ENCODE measurements at regions not wholly inside any gene's neighbourhood (a gene's known extent, or its start where the extent isn't known, plus 50 kb on each side); places are given as distances from the start of the nearest gene placed in this dataset.

- intact Hi-C loops (cut with DNase I), result no loop called here
- no peaks in the 10 kb centered on the region for H3K27me3 ChIP-seq
- TF ChIP-seq POLR2A (IDR thresholded peaks at IDR 0.05) (no peak), POLR2AphosphoS5 (IDR thresholded peaks at IDR 0.05; ENCODE audit: insufficient read depth in 1 of 2, low read depth in 1 of 2) (no peak)
- TF ChIP-seq, protein P1, sequence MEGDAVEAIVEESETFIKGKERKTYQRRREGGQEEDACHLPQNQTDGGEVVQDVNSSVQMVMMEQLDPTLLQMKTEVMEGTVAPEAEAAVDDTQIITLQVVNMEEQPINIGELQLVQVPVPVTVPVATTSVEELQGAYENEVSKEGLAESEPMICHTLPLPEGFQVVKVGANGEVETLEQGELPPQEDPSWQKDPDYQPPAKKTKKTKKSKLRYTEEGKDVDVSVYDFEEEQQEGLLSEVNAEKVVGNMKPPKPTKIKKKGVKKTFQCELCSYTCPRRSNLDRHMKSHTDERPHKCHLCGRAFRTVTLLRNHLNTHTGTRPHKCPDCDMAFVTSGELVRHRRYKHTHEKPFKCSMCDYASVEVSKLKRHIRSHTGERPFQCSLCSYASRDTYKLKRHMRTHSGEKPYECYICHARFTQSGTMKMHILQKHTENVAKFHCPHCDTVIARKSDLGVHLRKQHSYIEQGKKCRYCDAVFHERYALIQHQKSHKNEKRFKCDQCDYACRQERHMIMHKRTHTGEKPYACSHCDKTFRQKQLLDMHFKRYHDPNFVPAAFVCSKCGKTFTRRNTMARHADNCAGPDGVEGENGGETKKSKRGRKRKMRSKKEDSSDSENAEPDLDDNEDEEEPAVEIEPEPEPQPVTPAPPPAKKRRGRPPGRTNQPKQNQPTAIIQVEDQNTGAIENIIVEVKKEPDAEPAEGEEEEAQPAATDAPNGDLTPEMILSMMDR (IDR thresholded peaks at IDR 0.05), result no peak
Observed at GRCh38 chr2:11901351-11902069, 155.1 kb downstream of the LPIN1 start.

GRCh38 chr2:11903085-11903606 is 156.7 kb downstream of the LPIN1 start:
- TF ChIP-seq POLR2A (IDR thresholded peaks at IDR 0.05) (no peak), POLR2AphosphoS5 (IDR thresholded peaks at IDR 0.05; ENCODE audit: insufficient read depth in 1 of 2, low read depth in 1 of 2) (no peak)
- TF ChIP-seq, protein P1 (IDR thresholded peaks at IDR 0.05), result no peak
- H3K36me3 ChIP-seq, result no peaks in the 10 kb centered on the region
- H3K4me1 ChIP-seq, result no peaks in the 10 kb centered on the region
- no peaks in the 10 kb centered on the region for H3K9me3 ChIP-seq
- peak; percentile 20 to 55 for DNase-seq (ENCODE audit: extremely low spot score in 2 of 2)
- intact Hi-C loops (cut with DNase I), result no loop called here
- no peaks in the 10 kb centered on the region for H3K27me3 ChIP-seq
- H3K4me3 ChIP-seq, result no peak overlapping the region
- no peak overlapping the region for H3K27ac ChIP-seq

More at GRCh38 chr2:11901351-11902069, 155.1 kb downstream of the LPIN1 start:
- peak; percentile 49 to 55 for DNase-seq (ENCODE audit: extremely low spot score in 2 of 2)
- Histone ChIP-seq H3K9me3 (no peaks in the 10 kb centered on the region), H3K4me3 (no peak overlapping the region), H3K36me3 (no peaks in the 10 kb centered on the region), H3K27ac (no peak overlapping the region), H3K4me1 (no peaks in the 10 kb centered on the region)

DNA sequence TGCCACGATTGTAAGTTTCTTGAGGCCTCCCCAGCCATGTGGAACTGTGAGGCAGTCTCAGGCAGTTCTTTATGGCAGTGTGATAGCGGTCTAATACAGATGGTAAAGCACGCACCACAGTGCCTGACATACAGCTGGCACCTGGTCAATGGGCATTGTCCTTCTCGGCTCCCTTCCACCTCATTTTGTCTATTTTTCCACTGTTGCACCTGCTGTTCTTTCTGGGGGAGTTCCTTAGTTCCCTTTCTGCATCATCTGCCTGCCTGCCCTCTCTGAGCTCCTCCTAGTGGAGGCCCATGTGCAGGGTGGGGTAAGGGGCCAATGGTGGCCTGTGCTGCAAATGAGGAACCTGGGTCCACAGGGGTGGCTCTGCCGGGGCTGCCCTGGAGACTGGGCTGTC is 157.6 kb downstream of the LPIN1 start:
- DNase-seq (ENCODE audit: extremely low spot score in 2 of 2), result peak; percentile 42 to 61
- no peak overlapping the region for H3K27ac ChIP-seq
- H3K4me1 ChIP-seq, result no peaks in the 10 kb centered on the region
- intact Hi-C loops (cut with DNase I), result no loop called here
- H3K9me3 ChIP-seq, result no peaks in the 10 kb centered on the region
- TF ChIP-seq POLR2AphosphoS5 (IDR thresholded peaks at IDR 0.05; ENCODE audit: insufficient read depth in 1 of 2, low read depth in 1 of 2) (no peak), POLR2A (IDR thresholded peaks at IDR 0.05) (no peak)
- TF ChIP-seq, protein P1 (IDR thresholded peaks at IDR 0.05), result no peak
- H3K27me3 ChIP-seq, result no peaks in the 10 kb centered on the region
- no peaks in the 10 kb centered on the region for H3K36me3 ChIP-seq
- no peak overlapping the region for H3K4me3 ChIP-seq

DNA sequence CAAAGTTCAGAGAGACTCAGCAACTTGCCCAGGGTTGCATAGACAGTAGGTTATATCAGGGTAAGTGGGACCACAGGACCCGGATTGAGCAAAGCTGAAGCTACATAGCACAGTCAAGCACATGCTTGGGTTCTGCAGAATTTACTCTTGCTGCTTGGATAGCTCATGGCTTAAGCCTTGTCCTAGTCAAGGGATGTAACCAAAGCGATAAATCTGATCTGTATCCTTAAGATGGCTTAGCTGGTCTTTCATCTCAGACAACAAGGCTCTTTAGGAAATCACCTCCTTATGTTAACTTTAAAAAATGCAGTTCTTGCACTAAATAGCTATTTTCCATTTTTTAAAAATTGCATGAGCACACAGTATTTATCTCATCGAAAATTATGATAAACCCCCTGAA is 158.5 kb downstream of the LPIN1 start:
- intact Hi-C loops (cut with DNase I), result no loop called here
- no peaks in the 10 kb centered on the region for H3K27me3 ChIP-seq
- H3K4me3 ChIP-seq, result no peak overlapping the region
- H3K27ac ChIP-seq, result no peak overlapping the region
- TF ChIP-seq, protein P1 (IDR thresholded peaks at IDR 0.05), result no peak
- TF ChIP-seq POLR2AphosphoS5 (IDR thresholded peaks at IDR 0.05; ENCODE audit: insufficient read depth in 1 of 2, low read depth in 1 of 2) (no peak), POLR2A (IDR thresholded peaks at IDR 0.05) (no peak)
- H3K4me1 ChIP-seq, result no peaks in the 10 kb centered on the region
- DNase-seq (ENCODE audit: extremely low spot score in 2 of 2), result peak in 1 of 2 donors; percentile 5
- no peaks in the 10 kb centered on the region for H3K9me3 ChIP-seq
- H3K36me3 ChIP-seq, result no peaks in the 10 kb centered on the region

DNA sequence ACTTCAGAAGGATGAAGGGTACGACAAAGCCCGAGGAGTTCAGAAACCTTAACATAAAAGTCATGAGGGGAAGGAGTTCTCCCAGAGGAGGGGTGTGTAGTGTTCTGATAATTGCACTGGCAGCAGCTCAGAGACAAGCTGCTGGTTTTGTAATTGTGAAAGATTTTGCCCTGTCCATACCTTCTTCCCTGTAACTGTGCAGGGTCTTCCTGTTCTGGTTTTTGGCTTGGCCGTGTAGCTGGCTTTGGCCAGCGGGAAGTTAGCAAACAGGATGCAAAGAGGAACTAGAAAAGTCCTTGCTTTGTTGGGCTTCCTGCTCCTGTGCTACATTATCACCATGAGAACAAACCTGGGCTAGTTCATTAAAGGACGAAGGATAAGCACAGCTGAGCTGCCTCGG is 160.8 kb downstream of the LPIN1 start:
- Histone ChIP-seq H3K9me3 (no peaks in the 10 kb centered on the region), H3K36me3 (no peaks in the 10 kb centered on the region), H3K4me1 (no peaks in the 10 kb centered on the region), H3K27ac (no peak overlapping the region), H3K4me3 (no peak overlapping the region), H3K27me3 (no peaks in the 10 kb centered on the region)
- intact Hi-C loops (cut with DNase I), result no loop called here
- no peak for DNase-seq (ENCODE audit: extremely low spot score in 2 of 2)
- TF ChIP-seq POLR2A (IDR thresholded peaks at IDR 0.05), result no peak
- no peak for TF ChIP-seq POLR2AphosphoS5 (IDR thresholded peaks at IDR 0.05; ENCODE audit: insufficient read depth in 1 of 2, low read depth in 1 of 2)
- TF ChIP-seq, protein P1 (IDR thresholded peaks at IDR 0.05), result no peak
